NCI-H1092 treated with DMSO at 0.1 percent for 48 hours (cell line): ENCODE measurements at regions not wholly inside any gene's neighbourhood (a gene's known extent, or its start where the extent isn't known, plus 50 kb on each side); places are given as distances from the start of the nearest gene placed in this dataset.
"Not testable (repeated sequence)": the region's sequence is repeated elsewhere in the genome, so short reads cannot be mapped to it uniquely, and the experiment has no call there.

ENCODE experiments used
- DNase-seq: peaks from one replicate; lab custom pipeline; 2025; lab: John Stamatoyannopoulos, UW

DNA sequence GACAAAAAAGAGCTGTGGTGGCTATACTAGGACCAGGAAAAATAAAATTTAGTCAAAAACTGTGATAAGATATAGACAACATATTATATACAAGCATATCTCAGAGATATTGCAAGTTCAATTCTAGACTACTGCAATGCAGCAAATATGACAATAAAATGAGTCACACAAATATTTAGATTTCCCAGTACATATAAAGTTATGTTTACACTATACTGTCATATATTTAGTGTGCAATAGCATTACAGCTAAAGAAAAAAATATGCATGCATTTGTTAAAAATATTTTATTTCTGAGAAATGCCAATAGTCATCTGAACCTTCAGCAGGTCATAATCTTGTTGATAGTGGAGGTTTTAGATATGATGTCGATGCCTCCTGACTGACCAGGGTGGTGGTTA is 72.1 kb downstream of the AKR1C4 start:
- DNase-seq = no peak

GRCh38 chr10:5269791-5270190 is 73.2 kb downstream of the AKR1C4 start:
- DNase-seq = no peak

- DNase-seq = no peak
Measured at GRCh38 chr10:5271526-5271925, 74.9 kb downstream of the AKR1C4 start.

GRCh38 chr10:5272065-5272803 is 75.6 kb downstream of the AKR1C4 start:
- DNase-seq = no peak

GRCh38 chr10:5274795-5275194 is 78.2 kb downstream of the AKR1C4 start:
- no peak for DNase-seq

DNA sequence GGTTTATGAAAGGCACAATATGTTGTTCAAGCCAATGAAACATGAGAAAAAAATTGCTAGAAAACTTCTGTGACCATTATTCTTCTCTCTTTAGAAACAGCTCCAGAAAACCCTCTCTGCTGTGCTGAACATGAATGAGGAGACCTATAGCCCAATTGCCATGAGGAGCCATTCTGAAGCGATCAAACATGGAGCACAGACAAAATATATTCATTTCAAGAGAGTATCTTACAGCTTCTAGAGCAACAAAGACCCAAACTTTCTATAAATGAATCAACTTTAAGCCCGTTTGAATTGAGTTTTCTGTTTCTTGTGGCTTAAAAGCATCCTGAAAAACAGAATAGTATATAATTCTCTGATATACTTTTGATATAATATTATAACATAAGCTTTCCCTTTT is 83.4 kb upstream of the UCN3 start:
- DNase-seq = no peak

DNA sequence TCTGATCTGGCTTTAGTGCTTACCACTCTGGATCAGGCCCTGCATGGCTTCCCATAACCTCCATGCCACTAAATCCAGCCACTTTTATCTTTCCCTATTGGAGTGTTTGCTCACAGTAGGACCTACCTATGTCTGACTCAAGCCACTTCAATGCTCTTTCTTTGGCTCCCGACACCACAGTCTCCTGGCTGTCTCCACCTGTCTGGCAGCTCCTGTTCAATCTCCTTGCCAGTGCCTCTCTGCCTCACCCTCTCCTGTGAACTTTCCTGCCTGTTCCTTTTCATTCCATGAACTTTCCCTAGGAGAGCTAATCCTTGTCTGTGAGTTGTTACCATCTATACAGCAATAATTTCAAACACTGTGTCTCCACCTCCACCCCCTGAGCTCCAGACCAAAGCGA is 82.6 kb upstream of the UCN3 start:
- no peak for DNase-seq

DNA sequence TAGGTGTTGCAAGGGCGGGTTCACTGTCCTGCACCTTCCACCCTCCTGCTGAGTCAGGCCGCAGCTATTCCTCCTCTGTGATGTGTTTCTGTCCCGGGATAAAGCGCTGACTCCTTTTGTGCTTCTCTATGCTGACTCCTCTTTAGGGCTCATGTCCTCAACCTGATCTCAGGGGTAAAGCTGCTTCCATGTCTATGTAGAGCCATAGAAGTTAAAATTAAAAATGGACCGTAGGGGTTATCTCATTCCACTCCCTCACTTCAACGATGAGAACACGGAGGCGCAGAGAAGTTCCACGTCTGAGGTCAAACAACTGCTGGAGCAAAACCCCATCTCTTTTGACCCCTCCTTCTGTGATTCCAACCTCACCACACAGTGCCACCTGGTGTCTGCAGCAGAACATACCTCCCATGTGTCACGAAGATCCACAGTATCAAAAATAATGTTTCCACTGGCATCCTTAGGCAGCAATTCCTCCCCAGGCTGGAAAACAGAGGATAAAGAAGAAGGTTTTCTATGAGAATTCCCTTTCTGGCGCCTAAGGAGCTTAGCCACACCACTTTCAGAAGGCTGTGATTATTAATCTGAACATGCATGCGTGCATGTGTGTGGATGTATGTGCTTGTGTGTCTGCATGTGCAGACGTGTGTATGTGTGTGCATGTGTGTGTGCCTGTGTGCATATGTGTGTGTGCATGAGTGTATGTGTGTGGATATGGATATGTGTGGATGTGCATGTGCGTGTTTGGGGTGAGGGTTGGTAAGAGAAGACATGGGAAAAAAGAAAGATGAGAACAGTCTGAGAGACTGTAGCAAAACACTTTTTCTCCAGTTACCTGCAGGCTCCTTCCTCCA is 81.2 kb upstream of the UCN3 start:
- DNase-seq = peak; percentile 27

GRCh38 chr10:5284311-5285057 is 80.3 kb upstream of the UCN3 start:
- no peak for DNase-seq

DNA sequence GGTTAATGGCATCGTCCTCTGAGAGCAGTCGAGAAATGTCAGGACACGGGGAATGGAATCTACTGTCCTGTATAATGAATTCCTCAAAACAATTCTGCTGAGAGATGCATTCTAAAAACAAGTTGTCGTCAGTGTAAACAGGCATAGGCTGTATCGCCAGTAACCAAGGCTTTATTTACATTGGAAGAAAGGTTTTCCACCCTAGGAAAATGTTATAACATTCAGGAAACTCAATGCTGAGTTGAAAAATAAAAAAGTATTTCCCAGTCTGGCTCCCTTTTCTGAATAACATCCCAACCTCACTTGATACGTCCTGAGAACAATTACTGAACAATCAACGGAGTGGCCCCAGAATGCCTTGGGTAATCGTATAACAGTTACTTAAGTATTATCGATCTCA is 79.6 kb upstream of the UCN3 start:
- DNase-seq = no peak

DNA sequence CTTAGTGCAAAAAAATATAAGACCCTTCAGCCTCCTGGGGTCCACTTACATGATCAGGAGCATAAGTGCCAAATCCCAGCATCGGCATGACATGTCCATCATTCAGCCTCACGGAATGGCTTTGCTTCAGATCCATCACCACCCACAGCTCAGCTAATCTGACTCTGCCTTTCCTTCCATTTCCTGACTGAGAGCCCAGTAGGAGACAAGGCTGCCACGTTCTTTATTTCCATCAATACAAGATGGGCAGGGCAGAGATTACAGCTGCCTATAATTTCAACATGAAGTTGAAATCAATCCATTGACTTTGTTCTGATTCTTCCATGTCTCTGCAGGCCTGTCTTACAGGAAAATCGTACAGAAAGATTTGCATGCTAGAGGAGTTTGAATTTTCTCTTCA is 76.4 kb upstream of the UCN3 start:
- no peak for DNase-seq

- not testable (repeated sequence) for DNase-seq
Measured at GRCh38 chr10:5289228-5289627, 75.5 kb upstream of the UCN3 start.

DNA sequence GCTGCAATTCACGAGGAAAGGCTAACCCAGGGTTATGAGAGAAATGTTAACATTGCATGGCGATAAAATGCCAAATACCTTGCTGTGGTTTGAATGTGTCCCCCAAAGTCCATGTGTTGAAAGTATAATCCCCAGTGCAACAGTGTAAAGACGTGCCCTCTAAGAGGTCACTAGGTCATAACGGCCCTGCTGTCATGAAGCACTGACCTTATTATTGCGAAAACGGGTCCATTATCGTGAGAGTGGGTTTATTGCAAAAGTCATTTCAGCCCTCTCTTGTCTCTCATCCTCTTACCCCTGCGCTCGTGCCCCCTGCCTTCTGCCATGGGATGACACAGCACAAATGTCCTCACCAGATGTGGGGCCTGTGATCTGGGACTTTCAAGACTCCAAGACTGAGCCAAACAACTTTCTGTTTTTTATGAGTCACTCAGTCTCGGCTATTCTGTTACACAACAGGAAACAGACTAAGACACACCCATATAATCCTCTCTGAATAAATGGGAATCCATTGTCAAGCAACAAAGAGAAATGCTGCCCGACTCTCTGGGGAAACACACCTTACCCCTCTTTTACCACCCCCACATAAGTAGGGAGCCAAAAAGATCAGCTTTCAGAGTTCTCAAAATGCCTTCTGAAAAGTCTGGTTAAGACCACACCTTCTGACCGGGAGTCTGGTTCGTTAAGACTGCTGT is 73.1 kb upstream of the UCN3 start:
- DNase-seq = no peak

DNA sequence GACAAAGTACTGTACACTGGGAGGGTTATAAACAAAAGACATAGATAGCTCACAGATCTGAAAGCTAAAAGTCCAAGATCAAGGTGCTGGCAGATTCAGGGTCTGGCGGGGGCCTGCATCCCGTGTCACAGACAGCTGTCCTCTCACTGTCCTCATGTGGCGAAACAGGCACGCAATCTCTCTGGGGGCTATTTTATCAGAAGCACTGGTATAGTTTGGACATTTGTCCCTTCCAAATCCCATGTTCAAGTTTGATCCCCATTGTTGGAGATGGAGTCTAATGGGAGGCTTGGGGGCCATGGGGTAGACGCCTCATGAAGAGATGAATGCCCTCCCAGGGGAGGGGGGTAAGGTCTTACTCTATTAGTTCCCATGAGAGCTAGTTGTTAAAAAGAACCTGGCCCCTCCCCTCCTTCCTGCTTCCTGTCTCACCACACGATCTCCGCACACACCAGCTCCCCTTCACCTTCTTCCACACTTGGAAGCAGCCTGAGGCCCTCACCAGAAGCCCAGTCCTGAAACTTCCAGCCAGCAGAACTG is 72.5 kb upstream of the UCN3 start:
- DNase-seq = no peak

DNA sequence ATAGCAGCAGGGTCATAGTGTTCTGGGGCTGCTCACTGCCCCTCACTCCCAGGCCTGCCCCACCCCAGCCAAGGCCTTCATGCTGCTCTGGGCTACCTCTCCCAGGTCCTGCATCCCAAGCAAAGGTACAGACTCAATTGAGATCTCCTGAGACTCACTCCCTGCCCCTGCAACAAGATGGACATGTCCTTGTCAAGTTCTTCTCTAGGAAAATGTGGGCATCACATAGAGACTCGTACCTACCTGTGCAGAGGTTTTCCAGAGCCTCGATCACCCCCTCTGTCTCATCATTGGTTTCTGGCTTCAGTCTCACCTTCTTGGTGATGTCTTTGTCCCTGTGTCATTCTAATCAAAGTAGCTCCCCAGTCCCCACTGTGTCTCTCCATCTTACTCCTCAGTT is 71.8 kb upstream of the UCN3 start:
- DNase-seq = not testable (repeated sequence)

GRCh38 chr10:5293691-5294550 is 70.8 kb upstream of the UCN3 start:
- peak; percentile 16 for DNase-seq

DNA sequence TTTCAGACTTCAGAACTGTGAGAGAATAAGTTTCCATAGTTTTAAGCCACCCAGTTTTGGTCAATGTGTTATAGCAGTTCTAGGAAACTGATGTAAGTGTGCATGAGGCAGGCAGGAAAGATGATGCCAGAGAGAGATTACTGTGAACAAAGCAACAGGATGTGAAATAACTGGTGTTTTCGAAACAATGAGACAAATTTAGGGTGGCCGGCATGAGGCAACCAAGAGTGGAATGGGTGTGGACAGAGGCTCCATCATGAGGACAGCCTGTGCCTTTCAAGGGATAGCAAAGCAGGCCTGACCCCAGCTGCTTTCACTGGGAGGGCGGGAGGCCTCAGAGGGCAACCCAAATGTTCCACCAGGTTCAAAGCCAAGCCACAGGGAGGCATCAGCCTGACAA is 67.3 kb upstream of the UCN3 start:
- no peak for DNase-seq

DNA sequence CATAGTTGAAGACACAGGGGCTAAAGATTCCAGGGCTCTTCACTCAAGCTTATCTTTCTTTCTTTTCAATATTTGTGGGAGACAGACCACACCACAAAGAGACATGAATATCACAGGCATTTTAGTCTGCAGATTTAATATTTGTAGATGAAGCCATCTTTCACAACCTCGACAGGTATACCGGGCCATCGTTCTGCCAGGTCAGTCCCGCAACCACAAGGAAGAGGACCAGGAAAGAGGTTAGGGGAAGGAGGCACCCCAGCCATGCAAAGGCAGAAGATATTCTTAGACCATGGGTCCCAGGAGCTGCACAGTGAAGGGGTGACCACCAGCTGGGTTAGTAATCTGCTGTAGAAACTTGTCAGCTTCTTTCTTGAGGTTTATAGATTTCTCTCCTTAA is 66.8 kb upstream of the UCN3 start:
- no peak for DNase-seq

GRCh38 chr10:5299950-5300349 is 64.8 kb upstream of the UCN3 start:
- no peak for DNase-seq

DNA sequence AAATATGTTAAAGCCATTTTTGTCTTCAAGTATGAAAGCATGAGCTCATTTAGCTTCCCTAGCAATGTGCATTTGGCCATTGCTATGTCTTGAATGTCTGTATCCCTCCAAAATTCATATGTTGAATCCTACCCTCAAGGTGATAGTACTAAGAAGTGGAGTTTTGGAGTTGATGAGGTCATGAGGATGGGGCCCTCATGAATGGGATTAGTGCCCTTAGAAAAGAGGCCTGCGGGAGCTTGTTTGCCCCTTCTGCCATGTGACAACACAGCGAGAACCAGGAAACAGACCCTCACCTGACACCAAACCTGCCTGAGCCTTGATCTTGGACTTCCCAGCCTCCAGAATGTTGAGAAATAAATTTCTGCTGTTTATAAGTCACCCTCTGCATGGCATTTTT is 61.3 kb upstream of the UCN3 start:
- no peak for DNase-seq

DNA sequence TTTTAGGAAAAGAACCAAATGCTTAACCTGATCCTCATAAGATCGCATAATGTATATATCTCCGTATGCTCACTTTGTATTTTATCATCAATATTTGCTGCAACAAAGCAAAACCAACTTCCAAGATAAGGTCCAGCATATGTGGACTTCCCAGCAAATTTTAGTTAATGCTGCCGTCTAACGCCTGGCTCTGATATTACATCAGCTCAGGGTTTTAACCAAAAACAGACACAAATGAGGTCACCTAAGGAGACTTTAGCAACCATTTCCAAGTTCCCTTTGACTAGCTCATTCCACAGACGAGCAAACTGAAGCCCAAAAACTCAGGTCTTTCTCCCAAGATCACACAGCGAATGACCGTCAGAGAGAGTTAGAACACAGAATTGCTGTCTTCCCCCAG is 59.4 kb upstream of the UCN3 start:
- no peak for DNase-seq
